PFSK-1 (cell line): ENCODE measurements at regions not wholly inside any gene's neighbourhood (a gene's known extent, or its start where the extent isn't known, plus 50 kb on each side); places are given as distances from the start of the nearest gene placed in this dataset.

Experiments
- FOXP2 ChIP-seq: optimal IDR thresholded peaks from 2 replicates; pipeline ENCODE3; 2011; ENCODE audit warnings: borderline replicate concordance, control low read depth, inconsistent platforms; ENCODE audit not compliant: insufficient read depth; ENCODE audit errors: extremely low read length, extremely low read depth
- POLR2AphosphoS5 ChIP-seq: IDR thresholded peaks from 2 replicates; pipeline ENCODE4 v1.6.1; 2012; ENCODE audit warnings: low read depth, mild to moderate bottlenecking, control low read depth, low read length, moderate library complexity
- SIN3A ChIP-seq: IDR thresholded peaks from 2 replicates; pipeline ENCODE4 v1.6.1; 2012; ENCODE audit warnings: mild to moderate bottlenecking, low read length, moderate library complexity, borderline replicate concordance; ENCODE audit not compliant: insufficient read depth
- TAF1 ChIP-seq: IDR thresholded peaks from 2 replicates; pipeline ENCODE4 v1.6.1; 2012; ENCODE audit warnings: low read length, control low read depth, borderline replicate concordance; ENCODE audit not compliant: insufficient read depth
- TF ChIP-seq, protein P1 (sequence below), 2 experiments: IDR thresholded peaks; 2 replicates each; pipeline versions ENCODE4 v1.6.1 to v1.8.0; 2011 to 2012; ENCODE audit warnings: low read depth in 2 of 2, low read length in 2 of 2, control low read depth in 1 of 2, inconsistent platforms in 1 of 2, mild to moderate bottlenecking in 1 of 2, moderate library complexity in 1 of 2; ENCODE audit not compliant: insufficient read depth in 1 of 2

GRCh38 chr22:49036513-49036912 is 791.2 kb downstream of the BRD1 start:
- TF ChIP-seq TAF1 (no peak), FOXP2 (no peak)

GRCh38 chr22:49035818-49036457 is 791.7 kb downstream of the BRD1 start:
- TF ChIP-seq, protein P1, sequence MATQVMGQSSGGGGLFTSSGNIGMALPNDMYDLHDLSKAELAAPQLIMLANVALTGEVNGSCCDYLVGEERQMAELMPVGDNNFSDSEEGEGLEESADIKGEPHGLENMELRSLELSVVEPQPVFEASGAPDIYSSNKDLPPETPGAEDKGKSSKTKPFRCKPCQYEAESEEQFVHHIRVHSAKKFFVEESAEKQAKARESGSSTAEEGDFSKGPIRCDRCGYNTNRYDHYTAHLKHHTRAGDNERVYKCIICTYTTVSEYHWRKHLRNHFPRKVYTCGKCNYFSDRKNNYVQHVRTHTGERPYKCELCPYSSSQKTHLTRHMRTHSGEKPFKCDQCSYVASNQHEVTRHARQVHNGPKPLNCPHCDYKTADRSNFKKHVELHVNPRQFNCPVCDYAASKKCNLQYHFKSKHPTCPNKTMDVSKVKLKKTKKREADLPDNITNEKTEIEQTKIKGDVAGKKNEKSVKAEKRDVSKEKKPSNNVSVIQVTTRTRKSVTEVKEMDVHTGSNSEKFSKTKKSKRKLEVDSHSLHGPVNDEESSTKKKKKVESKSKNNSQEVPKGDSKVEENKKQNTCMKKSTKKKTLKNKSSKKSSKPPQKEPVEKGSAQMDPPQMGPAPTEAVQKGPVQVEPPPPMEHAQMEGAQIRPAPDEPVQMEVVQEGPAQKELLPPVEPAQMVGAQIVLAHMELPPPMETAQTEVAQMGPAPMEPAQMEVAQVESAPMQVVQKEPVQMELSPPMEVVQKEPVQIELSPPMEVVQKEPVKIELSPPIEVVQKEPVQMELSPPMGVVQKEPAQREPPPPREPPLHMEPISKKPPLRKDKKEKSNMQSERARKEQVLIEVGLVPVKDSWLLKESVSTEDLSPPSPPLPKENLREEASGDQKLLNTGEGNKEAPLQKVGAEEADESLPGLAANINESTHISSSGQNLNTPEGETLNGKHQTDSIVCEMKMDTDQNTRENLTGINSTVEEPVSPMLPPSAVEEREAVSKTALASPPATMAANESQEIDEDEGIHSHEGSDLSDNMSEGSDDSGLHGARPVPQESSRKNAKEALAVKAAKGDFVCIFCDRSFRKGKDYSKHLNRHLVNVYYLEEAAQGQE (IDR thresholded peaks at IDR 0.05; ENCODE audit: insufficient read depth in 1 of 2, low read depth in 2 of 2, low read length in 2 of 2) = no peak
- TF ChIP-seq TAF1 = no peak
- no peak for TF ChIP-seq POLR2AphosphoS5
- no peak for TF ChIP-seq SIN3A
- TF ChIP-seq FOXP2 = no peak

DNA sequence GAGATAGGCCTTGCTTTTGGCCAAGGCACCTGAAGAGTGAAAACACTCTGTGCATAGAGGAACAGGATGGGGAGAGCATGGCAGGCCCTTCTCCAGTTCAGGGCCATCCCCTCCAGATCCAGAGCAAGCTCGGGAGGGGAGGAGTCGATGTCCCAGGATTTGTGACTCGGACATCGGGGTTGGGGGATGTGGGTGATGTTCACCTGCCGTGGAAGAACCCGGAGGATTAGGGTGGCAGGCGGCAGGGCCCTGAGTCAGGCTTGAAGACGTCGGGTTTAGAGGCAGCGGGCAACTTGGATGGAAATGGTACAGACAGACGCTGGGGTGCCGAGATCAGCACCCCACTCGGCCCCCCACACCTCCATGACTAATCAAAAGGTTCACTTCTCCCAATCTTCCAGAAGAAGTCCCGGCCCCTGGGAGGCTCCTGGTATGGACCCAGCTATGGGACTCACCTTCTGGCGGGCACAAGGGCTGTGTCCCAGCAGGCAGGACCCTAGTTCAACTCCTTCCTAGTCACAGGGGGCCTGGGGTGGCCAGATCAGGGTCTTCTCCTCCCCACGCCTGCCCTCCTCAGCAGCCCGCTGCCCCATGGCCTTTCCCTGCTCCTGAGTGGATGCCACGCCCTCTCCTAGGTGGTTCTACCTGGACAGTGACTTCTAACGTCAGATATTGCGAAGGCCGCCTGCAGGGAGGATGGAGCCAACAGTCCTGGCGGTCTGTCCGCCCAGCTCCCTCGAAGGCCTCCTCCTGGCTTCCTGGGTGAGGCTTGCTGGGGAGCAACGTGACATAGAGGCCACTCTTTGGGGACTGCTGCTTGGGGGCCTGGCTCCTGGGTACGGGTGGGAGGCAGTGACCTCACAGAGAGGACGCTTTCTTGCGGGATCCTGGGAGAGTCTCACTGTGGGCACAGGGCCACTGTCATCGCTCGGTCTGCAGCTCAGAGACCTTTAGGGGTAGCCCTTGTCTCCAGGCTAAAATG is 792.5 kb downstream of the BRD1 start:
- TF ChIP-seq TAF1 = no peak
- TF ChIP-seq FOXP2 = no peak
- TF ChIP-seq SIN3A = no peak
- no peak for TF ChIP-seq POLR2AphosphoS5
- TF ChIP-seq, protein P1 (IDR thresholded peaks at IDR 0.05; ENCODE audit: insufficient read depth in 1 of 2, low read depth in 2 of 2, low read length in 2 of 2) = no peak

DNA sequence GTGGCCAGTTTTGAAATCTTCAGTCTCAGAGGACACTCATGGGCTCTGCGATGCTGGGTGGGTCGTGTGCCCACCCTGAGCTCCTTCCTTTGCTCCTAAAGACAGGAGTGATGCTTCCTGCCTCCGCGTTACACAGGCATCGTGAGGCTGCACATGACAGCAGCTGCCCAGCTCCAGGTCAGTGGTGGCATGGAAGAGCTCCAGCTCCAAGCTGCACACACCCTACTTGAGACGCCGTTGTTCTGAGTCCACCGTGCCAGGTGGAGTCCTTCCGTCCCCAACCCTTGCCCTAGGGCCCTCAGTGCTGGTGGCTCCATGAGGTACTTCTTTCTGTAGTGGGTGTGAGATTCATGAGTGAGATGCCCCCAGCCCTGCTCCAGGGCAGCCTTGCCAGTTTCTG is 794.1 kb downstream of the BRD1 start:
- TF ChIP-seq, protein P1 (IDR thresholded peaks at IDR 0.05; ENCODE audit: insufficient read depth in 1 of 2, low read depth in 2 of 2, low read length in 2 of 2) = no peak
- TF ChIP-seq SIN3A (no peak), POLR2AphosphoS5 (no peak), TAF1 (no peak), FOXP2 (no peak)

- TF ChIP-seq FOXP2 (no peak), SIN3A (no peak), TAF1 (no peak), POLR2AphosphoS5 (no peak)
- TF ChIP-seq, protein P1 (IDR thresholded peaks at IDR 0.05; ENCODE audit: insufficient read depth in 1 of 2, low read depth in 2 of 2, low read length in 2 of 2) = no peak
These were observed 794.9 kb downstream of the BRD1 start for GRCh38 chr22:49032821-49033220.
